Astrocyte of the cerebellum (primary cell): ENCODE measurements at regions not wholly inside any gene's neighbourhood (a gene's known extent, or its start where the extent isn't known, plus 50 kb on each side); places are given as distances from the start of the nearest gene placed in this dataset.

Experiments used
- DNase-seq: peaks from one replicate; pipeline ENCODE4 v3.0.0-alpha.2; 2011; ENCODE audit warnings: low read depth
- H3K4me3 ChIP-seq: 2 replicates; pipeline ENCODE4 v1.5.1; 2011; ENCODE audit warnings: mild to moderate bottlenecking, low read depth, low read length, moderate library complexity
- CTCF ChIP-seq: IDR thresholded peaks from 2 replicates; pipeline ENCODE4 v1.5.1; 2012; ENCODE audit warnings: low read length, low read depth, moderate library complexity, mild to moderate bottlenecking; ENCODE audit errors: missing control alignments
- in situ Hi-C: cut with HindIII; loops from 2 replicates; pipeline ENCODE4 v1.10.0; 2017; ENCODE audit warnings: low sequenced_read_pairs

GRCh38 chr12:107317751-107318555, 224.6 kb upstream of the CRY1 start:
- H3K4me3 ChIP-seq = peak overlapping the region; percentile 73
- in situ Hi-C loops = no loop called here
- DNase-seq = peak; percentile 88
- peak; percentile 54 for TF ChIP-seq CTCF

GRCh38 chr12:107318556-107318805, 225.1 kb upstream of the CRY1 start:
- TF ChIP-seq CTCF = no peak
- H3K4me3 ChIP-seq = peak overlapping the region; percentile 73
- in situ Hi-C loops = no loop called here
- DNase-seq = no peak

GRCh38 chr12:107318806-107319532, 225.6 kb upstream of the CRY1 start:
- DNase-seq = no peak
- TF ChIP-seq CTCF = no peak
- H3K4me3 ChIP-seq = peak overlapping the region; percentile 73
- in situ Hi-C loops = no loop called here

- peak overlapping the region; percentile 73 for H3K4me3 ChIP-seq
- no peak for DNase-seq
- TF ChIP-seq CTCF = no peak
- in situ Hi-C loops = loop anchor here (5.0 kb wide), 3 partner anchors 92 to 283 kb away; no protein-coding TSS in a partner anchor
Measured at GRCh38 chr12:107319533-107320032, 226.2 kb upstream of the CRY1 start.

DNA sequence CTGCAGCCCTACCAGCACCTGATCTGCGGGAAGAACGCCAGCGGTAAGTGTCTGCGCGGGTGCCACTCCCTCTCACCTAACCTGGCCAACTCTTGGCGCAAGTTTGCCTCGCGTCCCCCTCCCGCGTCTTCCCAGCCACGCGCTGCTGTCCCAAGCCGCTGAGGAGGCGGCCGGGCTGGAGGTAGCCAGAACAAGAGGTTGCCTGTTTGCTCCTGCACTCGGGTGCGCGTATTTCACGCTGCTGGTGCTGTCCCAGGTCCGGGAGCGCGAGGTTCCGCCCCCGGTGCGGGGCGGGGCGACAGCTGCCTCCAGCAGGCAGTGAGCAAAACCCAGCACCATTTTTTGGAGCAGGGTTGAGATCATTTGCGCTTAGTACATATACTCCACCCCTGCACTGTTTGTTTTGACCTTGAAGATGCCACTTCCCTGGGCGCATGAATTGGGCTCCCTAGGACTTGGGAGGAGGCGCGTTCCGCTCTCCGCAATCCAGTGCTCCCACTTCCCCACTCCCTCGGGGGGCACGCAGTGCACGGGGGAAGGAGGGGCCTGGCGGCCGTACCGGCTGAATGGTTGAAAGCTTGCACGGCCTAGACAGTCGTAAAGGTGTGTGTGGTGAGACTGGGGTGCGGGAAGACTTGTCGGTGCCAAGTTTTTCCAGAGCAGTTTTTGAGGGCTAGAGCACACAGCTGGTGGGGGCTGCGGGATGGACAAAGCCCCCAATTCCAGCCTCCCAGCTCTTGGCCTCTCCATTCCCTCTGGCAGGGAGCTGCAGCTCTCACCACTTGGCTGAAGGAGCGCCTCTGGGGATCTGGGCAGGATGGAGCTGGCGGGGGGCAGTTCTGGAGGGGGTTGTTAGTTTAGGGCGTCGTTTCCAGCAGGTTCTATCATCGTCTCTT, 226.9 kb upstream of the CRY1 start:
- DNase-seq = no peak
- H3K4me3 ChIP-seq = peak overlapping the region; percentile 73
- in situ Hi-C loops = loop anchor here (5.0 kb wide), 3 partner anchors 93 to 282 kb away; no protein-coding TSS in a partner anchor
- no peak for TF ChIP-seq CTCF
